Activated CD8-positive, alpha-beta memory T cell treated with anti-CD3 and anti-CD28 coated beads for 48 hours (primary cell): ENCODE measurements at regions not wholly inside any gene's neighbourhood (a gene's known extent, or its start where the extent isn't known, plus 50 kb on each side); places are given as distances from the start of the nearest gene placed in this dataset.

Source experiments
- DNase-seq, 3 experiments: peaks; one replicate each; pipeline ENCODE4 v3.0.0-alpha.2; 2020; ENCODE audit warnings: low read depth in 2 of 3, low spot score in 2 of 3

GRCh38 chr2:236689393-236689700, 119.7 kb downstream of the ACKR3 start:
- DNase-seq: no peak

DNA sequence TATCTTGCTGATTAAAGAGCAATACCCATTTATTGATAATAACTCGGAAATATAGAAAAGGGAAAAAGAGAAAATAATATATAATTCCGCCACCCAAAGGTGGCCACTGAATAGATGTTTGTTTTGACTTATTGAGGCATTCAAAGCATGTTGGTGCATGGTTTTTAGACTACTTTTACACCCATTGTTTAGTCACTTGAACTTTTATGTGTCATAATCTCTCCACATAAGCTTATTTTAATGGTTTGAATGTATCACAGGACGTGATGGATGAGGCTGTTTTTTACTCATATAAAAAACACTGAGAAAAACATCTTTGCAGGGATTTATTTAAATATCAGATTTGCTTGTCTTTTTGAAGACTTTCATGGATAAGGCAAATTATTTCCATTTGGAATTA, 120.4 kb downstream of the ACKR3 start:
- no peak for DNase-seq

DNA sequence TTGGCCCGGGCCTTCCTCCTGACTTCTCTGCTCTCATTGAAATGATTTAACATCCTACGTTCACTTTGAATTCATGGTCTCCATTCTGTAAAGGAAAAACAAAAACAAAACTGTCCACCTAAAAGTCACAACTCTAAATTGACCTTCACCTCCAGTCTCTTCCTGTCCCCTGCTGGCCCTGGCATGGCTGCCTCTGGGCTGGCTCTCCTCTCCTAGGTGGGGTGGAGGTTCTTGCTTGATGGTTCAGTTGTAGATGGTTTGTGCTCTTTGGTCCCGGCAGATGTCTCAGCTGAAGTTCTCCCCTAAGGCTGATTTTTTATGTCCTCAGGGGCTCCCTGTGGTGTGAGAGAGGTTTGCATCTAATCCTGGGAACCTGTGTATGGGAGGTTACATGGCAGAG, 121.1 kb downstream of the ACKR3 start:
- no peak for DNase-seq

- no peak for DNase-seq
Measured at GRCh38 chr2:236691799-236692167, 122.2 kb downstream of the ACKR3 start.

GRCh38 chr2:236692937-236693336, 123.3 kb downstream of the ACKR3 start:
- DNase-seq: no peak

DNA sequence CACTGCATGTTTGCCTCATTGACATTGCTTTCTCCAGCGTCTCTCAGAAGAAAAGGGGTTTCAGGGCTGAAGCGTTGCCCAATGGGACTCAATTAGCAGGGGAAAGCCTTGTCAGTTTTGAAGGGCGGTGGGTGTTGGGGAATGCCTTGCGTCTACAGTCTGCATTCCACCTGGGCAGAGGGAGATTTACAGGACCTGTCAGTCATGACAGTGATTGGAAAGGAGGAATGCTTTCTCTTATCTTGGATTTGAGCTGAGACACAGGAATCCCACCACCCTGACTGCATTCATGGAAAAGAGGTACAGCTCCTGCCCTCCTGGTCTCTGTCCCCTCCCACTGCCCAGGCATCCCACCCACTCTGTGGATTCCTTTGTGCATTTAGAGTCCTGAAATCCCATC, 123.9 kb downstream of the ACKR3 start:
- DNase-seq: no peak

DNA sequence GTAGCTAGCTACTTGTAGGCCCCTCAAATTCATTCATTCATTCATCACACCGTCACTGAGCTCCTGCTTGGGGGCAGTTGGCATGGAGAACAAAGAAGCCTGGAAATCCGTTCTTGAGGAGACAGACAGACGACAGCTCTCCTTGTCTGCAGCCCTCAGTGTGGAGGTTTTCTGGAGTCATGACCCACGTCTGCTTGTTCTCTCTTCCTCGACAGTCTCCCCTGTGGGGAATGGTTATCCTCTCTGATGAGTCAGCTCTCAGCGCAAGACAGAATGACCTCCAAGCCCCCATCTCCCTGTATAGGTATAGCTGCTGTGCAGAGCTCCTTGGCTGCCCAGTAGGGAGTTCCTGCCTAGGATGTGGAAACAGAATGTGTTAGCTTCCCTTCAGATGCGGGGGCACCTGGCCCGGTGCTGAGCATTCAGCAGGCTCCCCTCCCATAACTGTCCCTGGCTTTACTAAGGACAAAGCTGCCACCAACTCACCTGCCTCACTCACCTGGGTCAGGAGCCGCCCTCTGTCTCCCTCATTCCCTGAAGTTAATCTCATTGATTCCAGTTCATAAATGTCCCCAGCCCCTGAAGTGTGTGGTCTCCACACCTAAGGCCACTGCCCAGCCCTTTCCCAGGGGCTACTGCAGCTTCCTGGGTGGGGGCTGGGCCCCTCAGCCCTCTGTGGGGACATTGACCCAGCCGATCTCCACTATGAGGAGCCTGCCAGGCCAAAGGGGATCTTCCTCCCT, 124.7 kb downstream of the ACKR3 start:
- no peak for DNase-seq

DNA sequence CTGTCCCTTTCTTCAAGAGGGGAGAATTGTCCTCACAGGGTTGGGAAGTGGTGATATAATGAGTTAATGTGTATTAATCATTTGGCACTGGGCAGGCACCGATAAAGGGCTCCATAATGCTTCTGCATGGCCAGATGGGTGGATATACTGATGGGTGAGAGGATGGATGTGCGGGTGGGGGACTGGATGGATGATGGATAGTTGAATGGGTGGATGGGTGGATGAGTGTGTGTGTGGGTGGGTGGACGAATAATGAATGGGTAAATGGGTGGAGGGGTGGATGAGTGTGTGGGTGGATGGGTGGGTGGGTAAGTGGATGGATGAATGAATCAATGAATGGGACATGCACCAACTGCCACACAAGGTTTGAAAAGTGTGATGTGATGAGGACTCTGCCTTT, 127.2 kb downstream of the ACKR3 start:
- DNase-seq: no peak

DNA sequence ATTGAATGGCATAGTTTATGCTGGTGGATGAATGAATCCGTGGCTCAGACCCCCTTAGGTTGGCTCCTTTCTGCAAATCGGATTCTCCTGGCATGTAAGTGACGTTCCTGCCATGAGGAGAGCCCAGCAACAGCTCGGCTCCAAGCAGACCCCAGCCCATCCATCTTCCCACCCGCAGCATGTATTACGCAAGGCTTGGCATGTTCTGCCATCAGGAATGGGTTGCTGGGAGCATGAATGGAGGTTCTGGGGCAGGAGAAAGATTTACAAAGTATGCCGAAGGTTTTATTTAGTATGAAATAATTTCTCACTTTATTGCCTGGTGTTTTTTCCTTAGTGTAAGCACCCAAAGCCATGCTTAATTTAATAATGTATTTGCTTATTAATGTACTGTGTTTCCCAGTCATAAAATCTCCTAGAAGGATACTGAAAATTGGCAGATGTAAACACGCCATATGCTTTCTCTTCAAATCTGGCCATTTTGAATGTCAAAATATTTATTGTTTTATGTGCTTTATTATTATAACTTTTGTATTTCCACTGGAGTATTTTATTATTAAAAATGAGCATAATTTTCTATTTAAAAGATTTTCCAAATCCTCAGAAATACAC, 128.5 kb downstream of the ACKR3 start:
- DNase-seq: no peak

DNA sequence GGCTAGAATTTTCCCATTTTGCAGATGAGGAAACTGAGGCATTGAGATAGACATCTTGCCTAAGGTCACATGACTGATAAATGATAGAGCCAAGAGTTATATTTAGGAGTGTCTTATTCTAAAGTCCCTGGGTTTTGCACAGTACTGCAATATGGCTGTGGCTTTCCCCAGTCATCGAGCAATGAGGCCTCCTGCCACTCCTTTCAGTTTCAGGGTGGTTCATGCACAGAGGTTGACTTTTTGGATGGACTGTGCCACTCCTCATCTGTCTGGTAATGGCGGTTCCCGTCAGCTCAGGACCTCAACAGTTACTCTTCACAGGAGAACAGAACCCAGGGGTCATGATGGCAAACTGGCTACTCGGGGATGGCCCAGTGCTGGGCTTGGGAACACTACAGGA, 131.1 kb downstream of the ACKR3 start:
- no peak for DNase-seq

DNA sequence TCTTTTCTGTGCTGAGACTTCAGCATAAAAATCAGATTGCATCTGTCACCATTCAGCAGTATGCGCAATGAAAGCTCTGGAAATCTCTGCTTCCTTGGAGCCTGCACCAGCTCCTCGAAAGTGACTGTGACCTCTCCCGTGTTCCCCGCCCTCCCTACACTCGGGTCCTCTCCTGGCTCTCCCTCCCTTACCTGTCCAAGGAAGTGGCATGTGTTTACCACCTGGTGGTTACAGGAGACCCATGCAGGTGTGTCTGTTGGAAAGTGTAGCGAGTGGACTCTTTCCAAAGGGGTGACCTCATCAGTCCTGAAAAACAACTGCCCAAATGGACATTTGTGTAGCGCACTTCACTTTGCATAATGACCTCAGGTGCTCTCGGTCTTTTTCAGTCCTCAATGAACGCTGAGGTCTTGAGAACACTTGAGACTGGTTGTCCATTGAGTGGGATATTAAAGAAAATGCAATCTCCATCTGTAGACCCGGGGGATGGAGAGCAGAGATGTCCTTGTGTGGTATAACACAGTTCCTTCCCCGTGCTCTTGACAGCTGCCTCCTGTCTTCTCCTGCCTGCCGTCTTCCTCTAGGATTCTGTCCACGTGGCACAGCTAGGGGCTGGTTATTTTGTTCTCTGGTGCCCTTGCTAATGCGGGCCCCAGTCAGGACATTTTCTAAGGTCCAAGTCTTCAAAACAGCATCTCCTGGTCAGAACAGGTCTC, 133.2 kb downstream of the ACKR3 start:
- DNase-seq: no peak

DNA sequence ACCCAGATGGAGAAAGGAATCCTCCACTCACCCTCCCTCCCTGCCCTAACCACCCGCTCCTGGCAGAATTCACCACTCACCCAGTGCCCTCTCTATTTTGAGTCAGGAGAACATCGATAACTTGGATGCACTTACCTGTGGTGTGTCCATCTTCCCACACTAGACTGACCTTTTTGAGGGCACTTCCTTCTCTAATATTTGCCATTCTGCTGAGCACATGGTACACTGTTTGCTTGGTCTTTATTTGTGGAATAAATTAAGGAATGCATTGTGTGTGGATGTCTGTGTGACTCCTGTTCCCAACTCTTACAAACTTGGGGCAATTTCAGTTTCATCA, 133.7 kb downstream of the ACKR3 start:
- no peak for DNase-seq

GRCh38 chr2:236703906-236704305, 134.3 kb downstream of the ACKR3 start:
- DNase-seq: no peak

DNA sequence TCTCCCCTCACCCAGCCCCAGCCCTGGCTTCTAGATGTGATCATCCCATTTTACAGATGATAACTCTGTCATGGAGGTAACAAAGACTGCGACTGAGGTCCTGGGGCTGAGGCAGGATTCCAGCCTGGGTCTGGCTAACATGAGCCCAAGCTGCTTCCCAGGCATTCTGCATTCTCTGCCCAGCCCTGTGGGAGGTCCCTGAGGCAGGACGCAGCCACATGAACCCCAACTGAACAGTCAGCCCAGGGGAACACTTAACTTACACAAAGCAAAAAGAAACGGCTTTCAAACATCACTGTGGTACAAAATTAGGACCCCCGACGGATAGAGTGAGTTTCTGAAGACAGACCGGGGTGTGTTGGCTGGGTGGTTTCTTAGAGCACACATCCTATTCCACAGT, 135.3 kb downstream of the ACKR3 start:
- DNase-seq: no peak

- DNase-seq: no peak
Measured at GRCh38 chr2:236705295-236706105, 135.9 kb downstream of the ACKR3 start.

- no peak for DNase-seq
Measured at GRCh38 chr2:236706288-236706687, 136.7 kb downstream of the ACKR3 start.

DNA sequence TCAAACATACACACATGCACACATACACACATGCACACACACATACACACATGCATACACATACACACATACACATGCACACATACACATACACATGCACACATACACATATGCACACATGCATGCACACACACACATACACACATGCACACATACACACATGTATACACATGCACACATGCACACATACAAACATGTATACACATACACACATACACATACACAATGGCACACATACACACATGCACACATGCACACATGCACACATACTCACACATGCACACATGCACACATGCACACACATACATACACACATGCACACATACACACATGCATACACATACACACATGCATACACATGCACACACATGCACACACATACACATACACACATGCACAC, 137.2 kb downstream of the ACKR3 start:
- no peak for DNase-seq

- DNase-seq: no peak
Measured at GRCh38 chr2:236711440-236711839, 141.8 kb downstream of the ACKR3 start.

GRCh38 chr2:236712304-236712703, 142.7 kb downstream of the ACKR3 start:
- DNase-seq: no peak

- no peak for DNase-seq
Measured at GRCh38 chr2:236712961-236713673, 143.5 kb downstream of the ACKR3 start.

GRCh38 chr2:236714080-236714479, 144.5 kb downstream of the ACKR3 start:
- DNase-seq: no peak
